ENCODE measurements at regions not wholly inside any gene's neighbourhood (a gene's known extent, or its start where the extent isn't known, plus 50 kb on each side); places are given as distances from the start of the nearest gene placed in this dataset.

- TF ChIP-seq FOXK2 (IDR thresholded peaks at IDR 0.05) (no peak), ARNT (IDR thresholded peaks at IDR 0.05) (no peak)
- DNase-seq (ENCODE audit: extremely low spot score), result no peak
- CTCF ChIA-PET, result no interaction called here
- POLR2A ChIA-PET, result no interaction called here
Observed at GRCh38 chr14:51504669-51505068, 147.0 kb upstream of the FRMD6 start.

DNA sequence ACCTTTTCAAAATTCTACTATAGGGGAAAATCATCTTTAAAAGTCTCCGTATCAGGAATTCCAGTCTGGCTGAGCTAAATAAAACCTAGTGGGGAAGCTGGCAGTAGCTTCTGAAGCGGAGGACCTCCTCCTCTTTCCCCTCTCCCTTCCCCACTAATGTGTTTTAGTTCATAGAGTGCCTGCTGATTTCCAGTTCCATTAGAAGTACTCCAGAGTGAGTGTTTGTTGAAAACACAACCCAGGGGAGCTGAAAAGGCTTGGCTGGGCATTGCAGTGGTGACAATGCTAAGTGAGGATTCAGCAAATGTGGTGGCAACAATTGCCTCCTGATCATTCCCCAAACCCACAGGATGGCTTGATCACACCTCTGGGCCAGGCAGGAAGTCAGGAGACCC lies 144.2 kb upstream of the FRMD6 start:
- ChIA-PET CTCF (no interaction called here), POLR2A (no interaction called here)
- TF ChIP-seq L3MBTL2 (conservative IDR thresholded peaks at IDR 0.05) (no peak), HDGF (IDR thresholded peaks at IDR 0.05; ENCODE audit: borderline replicate concordance) (no peak), TARDBP (IDR thresholded peaks at IDR 0.05) (no peak), FOXM1 (IDR thresholded peaks at IDR 0.05; ENCODE audit: borderline replicate concordance) (no peak), NFRKB (IDR thresholded peaks at IDR 0.05) (no peak), LEF1 (IDR thresholded peaks at IDR 0.05; ENCODE audit: borderline replicate concordance) (no peak), FOXA1 (IDR thresholded peaks at IDR 0.05) (no peak), CTBP1 (IDR thresholded peaks at IDR 0.05; ENCODE audit: borderline replicate concordance) (no peak), BHLHE40 (IDR thresholded peaks at IDR 0.05; ENCODE audit: borderline replicate concordance) (no peak), SUZ12 (IDR thresholded peaks at IDR 0.05) (no peak), ELF4 (IDR thresholded peaks at IDR 0.05) (no peak), ARNT (IDR thresholded peaks at IDR 0.05) (no peak), ZNF384 (IDR thresholded peaks at IDR 0.05) (no peak), SP1 (IDR thresholded peaks at IDR 0.05) (no peak), FOXK2 (IDR thresholded peaks at IDR 0.05) (no peak)
- TF ChIP-seq, protein P1, sequence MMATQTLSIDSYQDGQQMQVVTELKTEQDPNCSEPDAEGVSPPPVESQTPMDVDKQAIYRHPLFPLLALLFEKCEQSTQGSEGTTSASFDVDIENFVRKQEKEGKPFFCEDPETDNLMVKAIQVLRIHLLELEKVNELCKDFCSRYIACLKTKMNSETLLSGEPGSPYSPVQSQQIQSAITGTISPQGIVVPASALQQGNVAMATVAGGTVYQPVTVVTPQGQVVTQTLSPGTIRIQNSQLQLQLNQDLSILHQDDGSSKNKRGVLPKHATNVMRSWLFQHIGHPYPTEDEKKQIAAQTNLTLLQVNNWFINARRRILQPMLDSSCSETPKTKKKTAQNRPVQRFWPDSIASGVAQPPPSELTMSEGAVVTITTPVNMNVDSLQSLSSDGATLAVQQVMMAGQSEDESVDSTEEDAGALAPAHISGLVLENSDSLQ (IDR thresholded peaks at IDR 0.05), result no peak
- no peak for DNase-seq (ENCODE audit: extremely low spot score)

DNA sequence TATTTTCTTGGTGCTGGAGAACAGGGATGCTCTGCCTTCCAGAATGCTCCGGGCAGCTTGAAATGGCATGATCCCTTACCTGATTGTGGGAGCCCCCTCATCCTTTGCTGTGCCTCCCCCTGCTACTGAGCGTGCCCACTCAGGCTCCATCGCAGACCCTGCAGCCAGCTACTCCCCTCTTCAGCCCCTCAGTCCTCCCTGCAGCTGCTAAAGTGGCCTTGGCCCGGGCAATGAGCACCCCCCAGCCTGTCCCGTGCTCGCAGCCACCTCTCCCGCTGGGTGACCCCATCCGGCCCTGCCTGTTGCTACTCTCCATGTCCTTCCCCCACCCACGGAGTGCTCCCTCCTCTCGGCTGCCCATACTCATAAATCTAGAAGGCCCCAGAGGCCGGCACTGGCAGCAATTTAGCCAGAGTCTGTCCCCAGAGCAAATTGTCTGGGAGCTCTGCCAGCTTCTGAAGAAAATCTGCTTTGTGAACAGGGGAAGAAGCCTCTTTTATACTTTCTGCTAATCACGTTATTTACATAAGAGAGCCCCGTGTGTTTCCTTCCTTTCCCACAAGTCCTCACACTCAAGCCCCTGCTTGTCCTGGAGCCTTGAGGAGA lies 143.7 kb upstream of the FRMD6 start:
- ChIA-PET CTCF (no interaction called here), POLR2A (no interaction called here)
- DNase-seq (ENCODE audit: extremely low spot score), result peak; percentile 29
- TF ChIP-seq SUZ12 (IDR thresholded peaks at IDR 0.05), result no peak
- TF ChIP-seq, protein P1 (IDR thresholded peaks at IDR 0.05), result 0 out of 2 replicates have a peak, but pooled peaks have one; percentile 24

- ChIA-PET POLR2A (no interaction called here), CTCF (no interaction called here)
Observed at GRCh38 chr14:51511265-51511664, 140.4 kb upstream of the FRMD6 start.

DNA sequence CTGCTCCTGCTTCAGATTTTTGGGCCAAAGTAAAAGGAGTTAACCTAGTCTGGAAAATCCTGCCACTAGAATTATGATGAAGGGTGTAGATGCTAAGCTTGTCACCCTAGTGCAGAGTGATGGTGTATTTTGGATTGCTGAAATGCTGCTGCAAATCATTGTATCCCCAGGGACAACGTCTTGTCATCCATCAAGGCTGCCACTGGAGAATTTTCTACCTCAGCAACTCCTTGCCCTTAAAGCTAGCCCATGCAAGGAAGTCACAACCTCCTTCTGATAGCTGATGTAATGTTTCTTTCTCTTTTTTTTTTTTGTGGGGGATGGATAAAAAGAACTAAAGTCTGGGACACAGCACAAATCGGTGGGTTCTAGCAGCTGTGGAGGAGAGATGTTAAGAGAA lies 139.4 kb upstream of the FRMD6 start:
- POLR2A ChIA-PET, result no interaction called here
- CTCF ChIA-PET, result no interaction called here
- no peak for DNase-seq (ENCODE audit: extremely low spot score)
- no peak for TF ChIP-seq HDGF (IDR thresholded peaks at IDR 0.05; ENCODE audit: borderline replicate concordance)
- TF ChIP-seq BHLHE40 (IDR thresholded peaks at IDR 0.05; ENCODE audit: borderline replicate concordance), result no peak
- TF ChIP-seq FOXA1 (IDR thresholded peaks at IDR 0.05), result no peak
- TF ChIP-seq SUZ12 (IDR thresholded peaks at IDR 0.05), result no peak
- no peak for TF ChIP-seq SP1 (IDR thresholded peaks at IDR 0.05)
- TF ChIP-seq, protein P1 (IDR thresholded peaks at IDR 0.05), result no peak
- TF ChIP-seq FOXK2 (IDR thresholded peaks at IDR 0.05), result no peak
- no peak for TF ChIP-seq ARNT (IDR thresholded peaks at IDR 0.05)
- no peak for TF ChIP-seq LEF1 (IDR thresholded peaks at IDR 0.05; ENCODE audit: borderline replicate concordance)
- no peak for TF ChIP-seq CTBP1 (IDR thresholded peaks at IDR 0.05; ENCODE audit: borderline replicate concordance)
- no peak for TF ChIP-seq L3MBTL2 (conservative IDR thresholded peaks at IDR 0.05)
- TF ChIP-seq ZNF384 (IDR thresholded peaks at IDR 0.05), result no peak
- no peak for TF ChIP-seq NFRKB (IDR thresholded peaks at IDR 0.05)
- no peak for TF ChIP-seq TARDBP (IDR thresholded peaks at IDR 0.05)
- no peak for TF ChIP-seq ELF4 (IDR thresholded peaks at IDR 0.05)
- TF ChIP-seq FOXM1 (IDR thresholded peaks at IDR 0.05; ENCODE audit: borderline replicate concordance), result no peak

More at GRCh38 chr14:51511265-51511664, 140.4 kb upstream of the FRMD6 start:
- no peak for DNase-seq (ENCODE audit: extremely low spot score)
- no peak for TF ChIP-seq NFRKB (IDR thresholded peaks at IDR 0.05)
- no peak for TF ChIP-seq BHLHE40 (IDR thresholded peaks at IDR 0.05; ENCODE audit: borderline replicate concordance)
- TF ChIP-seq HDGF (IDR thresholded peaks at IDR 0.05; ENCODE audit: borderline replicate concordance), result no peak
- no peak for TF ChIP-seq CTBP1 (IDR thresholded peaks at IDR 0.05; ENCODE audit: borderline replicate concordance)
- no peak for TF ChIP-seq TARDBP (IDR thresholded peaks at IDR 0.05)
- TF ChIP-seq SP1 (IDR thresholded peaks at IDR 0.05), result no peak
- no peak for TF ChIP-seq LEF1 (IDR thresholded peaks at IDR 0.05; ENCODE audit: borderline replicate concordance)
- no peak for TF ChIP-seq ARNT (IDR thresholded peaks at IDR 0.05)
- TF ChIP-seq ELF4 (IDR thresholded peaks at IDR 0.05), result no peak
- TF ChIP-seq FOXA1 (IDR thresholded peaks at IDR 0.05), result no peak
- TF ChIP-seq, protein P1 (IDR thresholded peaks at IDR 0.05), result no peak
- no peak for TF ChIP-seq FOXM1 (IDR thresholded peaks at IDR 0.05; ENCODE audit: borderline replicate concordance)
- no peak for TF ChIP-seq FOXK2 (IDR thresholded peaks at IDR 0.05)
- no peak for TF ChIP-seq L3MBTL2 (conservative IDR thresholded peaks at IDR 0.05)
- TF ChIP-seq ZNF384 (IDR thresholded peaks at IDR 0.05), result no peak
- TF ChIP-seq SUZ12 (IDR thresholded peaks at IDR 0.05), result no peak

- TF ChIP-seq, protein P1 (IDR thresholded peaks at IDR 0.05), result no peak
- no peak for TF ChIP-seq LEF1 (IDR thresholded peaks at IDR 0.05; ENCODE audit: borderline replicate concordance)
- ChIA-PET POLR2A (no interaction called here), CTCF (no interaction called here)
- DNase-seq (ENCODE audit: extremely low spot score), result no peak
Observed at GRCh38 chr14:51513281-51513680, 138.4 kb upstream of the FRMD6 start.

Data from HEK293T (cell line).